ENCODE measurements at regions not wholly inside any gene's neighbourhood (a gene's known extent, or its start where the extent isn't known, plus 50 kb on each side); places are given as distances from the start of the nearest gene placed in this dataset.

DNA sequence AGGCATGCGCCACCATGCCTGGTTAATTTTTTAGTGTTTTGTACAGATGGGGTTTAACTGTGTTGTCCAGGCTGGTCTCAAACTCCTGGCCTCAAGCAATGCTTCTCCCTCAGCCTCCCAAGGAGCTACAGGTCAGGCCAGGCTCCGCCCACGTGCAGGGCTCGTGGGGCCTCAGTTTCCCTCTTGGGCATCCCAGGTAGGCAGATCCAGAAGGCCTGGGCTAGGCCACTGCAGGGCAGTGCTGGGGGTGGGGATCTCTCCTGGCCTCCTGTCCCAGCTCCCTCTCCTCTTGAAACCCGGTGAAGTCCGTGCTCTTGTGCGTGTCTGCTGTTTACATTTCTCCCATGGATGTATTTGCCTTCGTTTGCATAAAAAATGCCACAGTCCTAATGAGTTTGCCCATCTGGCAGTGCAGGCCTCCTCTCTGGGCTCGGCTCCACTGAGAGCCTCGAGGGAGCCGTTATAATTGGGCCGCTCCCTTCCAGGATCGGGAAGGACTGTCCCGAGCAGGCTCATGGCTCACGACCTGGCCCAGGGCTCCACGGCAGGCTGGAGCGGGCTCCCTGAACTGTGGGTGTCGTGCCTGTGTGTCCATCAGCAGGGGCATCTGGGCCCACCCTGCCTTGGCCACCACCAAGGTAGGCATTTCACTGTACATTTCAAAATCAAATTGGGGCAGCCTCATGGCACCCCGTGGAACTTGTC is 52.6 kb upstream of the RUFY1 start:
- no peaks in the 10 kb centered on the region for H3K36me3 ChIP-seq
- no peak overlapping the region for H3K27ac ChIP-seq
- 43 to 92% methylated on average over 2 to 6 of the region's 19 CpGs for WGBS, 2 donors
- peaks cover 0 to 39% (median 0%) of the 10 kb centered on the region in 4 donors for H3K27me3 ChIP-seq
- TF ChIP-seq, protein P1, sequence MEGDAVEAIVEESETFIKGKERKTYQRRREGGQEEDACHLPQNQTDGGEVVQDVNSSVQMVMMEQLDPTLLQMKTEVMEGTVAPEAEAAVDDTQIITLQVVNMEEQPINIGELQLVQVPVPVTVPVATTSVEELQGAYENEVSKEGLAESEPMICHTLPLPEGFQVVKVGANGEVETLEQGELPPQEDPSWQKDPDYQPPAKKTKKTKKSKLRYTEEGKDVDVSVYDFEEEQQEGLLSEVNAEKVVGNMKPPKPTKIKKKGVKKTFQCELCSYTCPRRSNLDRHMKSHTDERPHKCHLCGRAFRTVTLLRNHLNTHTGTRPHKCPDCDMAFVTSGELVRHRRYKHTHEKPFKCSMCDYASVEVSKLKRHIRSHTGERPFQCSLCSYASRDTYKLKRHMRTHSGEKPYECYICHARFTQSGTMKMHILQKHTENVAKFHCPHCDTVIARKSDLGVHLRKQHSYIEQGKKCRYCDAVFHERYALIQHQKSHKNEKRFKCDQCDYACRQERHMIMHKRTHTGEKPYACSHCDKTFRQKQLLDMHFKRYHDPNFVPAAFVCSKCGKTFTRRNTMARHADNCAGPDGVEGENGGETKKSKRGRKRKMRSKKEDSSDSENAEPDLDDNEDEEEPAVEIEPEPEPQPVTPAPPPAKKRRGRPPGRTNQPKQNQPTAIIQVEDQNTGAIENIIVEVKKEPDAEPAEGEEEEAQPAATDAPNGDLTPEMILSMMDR (IDR thresholded peaks at IDR 0.05), result no peak
- no peak for TF ChIP-seq POLR2A (IDR thresholded peaks at IDR 0.05)
- no peak for DNase-seq
- intact Hi-C loops (cut with DNase I), result no loop called here
- H3K9me3 ChIP-seq, result no peaks in the 10 kb centered on the region
- no peaks in the 10 kb centered on the region for H3K4me1 ChIP-seq
- no peak overlapping the region for H3K4me3 ChIP-seq

DNA sequence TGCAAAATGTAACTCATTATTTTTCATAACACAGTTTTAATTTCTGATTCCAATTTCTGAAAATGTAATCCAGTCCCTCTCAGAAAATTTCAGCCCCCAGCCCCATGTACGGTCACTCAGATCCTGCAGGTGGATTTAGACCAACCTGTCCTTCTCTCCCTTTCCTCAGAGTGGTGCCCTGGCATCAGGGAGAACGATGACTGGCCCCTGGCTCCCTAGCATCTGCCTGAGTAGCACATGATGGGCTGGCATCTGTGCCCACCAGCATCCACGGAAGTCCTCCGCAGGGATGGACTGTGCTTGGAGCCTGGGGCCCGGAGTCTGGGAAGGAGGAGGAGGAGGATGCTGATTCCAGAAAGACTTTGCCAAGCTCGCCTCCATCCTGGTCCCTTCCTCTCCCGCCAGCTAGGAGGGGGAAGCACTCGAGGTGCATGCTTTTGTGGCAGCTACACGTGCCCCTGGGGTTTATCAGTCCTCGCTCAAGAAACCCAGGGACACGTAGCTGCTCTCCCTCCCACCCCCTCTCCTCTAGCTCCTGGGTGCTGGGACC is 54.4 kb upstream of the RUFY1 start:
- no peak for DNase-seq
- H3K4me3 ChIP-seq, result no peak overlapping the region
- H3K27ac ChIP-seq, result no peak overlapping the region
- TF ChIP-seq POLR2A (IDR thresholded peaks at IDR 0.05), result no peak
- TF ChIP-seq, protein P1 (IDR thresholded peaks at IDR 0.05), result no peak
- intact Hi-C loops (cut with DNase I), result loop anchor here (2.0 kb wide), 1 partner anchor 329 kb away; no protein-coding TSS in a partner anchor
- no peaks in the 10 kb centered on the region for H3K4me1 ChIP-seq
- H3K27me3 ChIP-seq, result peaks cover 0 to 39% (median 0%) of the 10 kb centered on the region in 4 donors
- H3K36me3 ChIP-seq, result no peaks in the 10 kb centered on the region
- 40 to 60% methylated on average over 7 to 8 of the region's 11 CpGs for WGBS, 2 donors
- H3K9me3 ChIP-seq, result no peaks in the 10 kb centered on the region

DNA sequence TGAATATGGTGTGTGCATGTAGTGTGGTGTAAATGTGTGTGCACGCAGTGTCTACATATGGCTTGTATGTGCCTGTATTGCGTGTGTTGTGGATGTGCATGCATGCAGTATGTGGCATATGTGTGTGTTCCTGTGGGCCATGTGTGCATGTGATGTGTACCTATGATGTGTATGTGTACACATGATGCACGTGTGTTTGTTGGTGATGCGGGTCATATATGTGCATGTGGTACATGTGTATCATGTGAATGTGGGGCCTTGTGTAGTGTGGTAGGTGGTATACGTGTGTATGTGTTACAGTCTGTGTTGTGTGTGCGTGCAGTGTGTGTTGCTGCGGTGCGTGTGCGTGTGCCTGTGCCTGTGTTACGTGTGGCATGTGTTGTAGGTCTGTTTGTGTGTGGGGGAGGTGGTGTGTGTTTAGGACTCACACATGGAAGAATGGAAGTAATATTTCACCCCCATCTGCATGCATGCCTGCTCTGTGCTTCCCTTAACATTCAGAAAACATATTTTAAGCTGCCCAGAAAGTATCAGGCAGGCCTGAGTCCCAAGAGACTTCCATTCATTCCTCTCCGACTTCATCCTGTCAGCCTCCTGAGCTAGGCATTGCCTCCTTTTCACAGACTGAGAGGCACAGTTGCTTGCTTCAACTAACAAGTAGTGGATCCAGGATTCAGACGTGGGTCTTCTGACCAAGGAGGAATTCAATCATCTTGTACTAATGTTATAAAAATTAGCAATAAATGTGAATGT is 55.4 kb upstream of the RUFY1 start:
- 56 to 80% methylated on average over 12 of the region's 12 CpGs for WGBS, 2 donors

DNA sequence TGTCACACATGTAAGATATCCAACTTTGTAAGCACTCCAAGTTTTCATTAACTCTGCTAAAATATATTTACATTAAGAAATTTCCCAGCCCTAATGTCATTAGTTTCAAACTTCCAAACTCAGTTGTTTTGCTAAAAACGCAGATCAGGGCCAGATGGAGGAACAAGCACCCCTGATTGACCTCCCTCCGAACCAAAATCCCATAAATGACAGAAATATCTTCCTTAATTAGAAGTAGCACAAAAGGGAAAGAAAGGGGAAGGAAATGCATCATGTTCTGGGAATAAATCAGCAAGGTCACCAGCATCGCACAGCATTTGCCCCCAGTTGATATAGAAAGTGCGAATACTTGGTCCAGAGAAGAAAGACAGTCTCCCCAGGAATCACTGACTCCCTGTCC is 61.4 kb upstream of the RUFY1 start:
- DNase-seq, result no peak
- Histone ChIP-seq H3K9me3 (no peaks in the 10 kb centered on the region), H3K27me3 (peaks cover 0 to 15% (median 0%) of the 10 kb centered on the region in 4 donors), H3K4me1 (peaks cover 0 to 11% (median 0%) of the 10 kb centered on the region in 3 donors), H3K4me3 (no peak overlapping the region), H3K27ac (no peak overlapping the region), H3K36me3 (no peaks in the 10 kb centered on the region)
- 43 to 49% methylated on average over 4 of the region's 4 CpGs for WGBS, 2 donors
- intact Hi-C loops (cut with DNase I), result no loop called here
- no peak for TF ChIP-seq POLR2A (IDR thresholded peaks at IDR 0.05)
- TF ChIP-seq, protein P1 (IDR thresholded peaks at IDR 0.05), result no peak

More for the DNA sequence above, 55.4 kb upstream of the RUFY1 start:
- Histone ChIP-seq H3K36me3 (no peaks in the 10 kb centered on the region), H3K27ac (no peak overlapping the region), H3K9me3 (no peaks in the 10 kb centered on the region), H3K4me3 (no peak overlapping the region), H3K4me1 (no peaks in the 10 kb centered on the region), H3K27me3 (peaks cover 0 to 35% (median 0%) of the 10 kb centered on the region in 4 donors)
- intact Hi-C loops (cut with DNase I), result loop anchor here (2.0 kb wide), 1 partner anchor 328 kb away; no protein-coding TSS in a partner anchor
- TF ChIP-seq, protein P1 (IDR thresholded peaks at IDR 0.05), result no peak
- no peak for TF ChIP-seq POLR2A (IDR thresholded peaks at IDR 0.05)
- no peak for DNase-seq

DNA sequence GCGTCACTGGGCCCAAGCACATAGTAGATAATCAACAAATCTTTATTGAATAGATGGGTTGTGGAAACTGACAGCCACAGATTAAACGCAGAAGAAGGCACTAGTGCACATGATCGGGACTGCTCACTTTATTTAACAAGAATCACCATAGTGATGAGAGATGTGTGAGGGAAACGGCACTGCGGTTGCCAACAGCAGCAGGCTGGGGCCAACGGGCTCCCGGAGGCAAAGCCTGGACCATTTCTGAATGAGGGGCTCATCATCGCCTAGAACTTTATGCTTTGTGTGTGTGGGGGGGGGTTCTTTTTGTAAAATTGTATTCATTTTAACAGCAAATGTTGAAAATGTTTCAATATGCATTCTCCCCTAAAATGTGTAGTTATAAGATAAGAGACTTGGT is 61.9 kb upstream of the RUFY1 start:
- Histone ChIP-seq H3K36me3 (no peaks in the 10 kb centered on the region), H3K4me1 (peaks cover 0 to 11% (median 0%) of the 10 kb centered on the region in 3 donors), H3K27ac (no peak overlapping the region), H3K9me3 (no peaks in the 10 kb centered on the region), H3K4me3 (no peak overlapping the region), H3K27me3 (peaks cover 0 to 15% (median 0%) of the 10 kb centered on the region in 4 donors)
- WGBS, 2 donors, result 59 to 85% methylated on average over 8 of the region's 8 CpGs
- TF ChIP-seq, protein P1 (IDR thresholded peaks at IDR 0.05), result no peak
- no peak for TF ChIP-seq POLR2A (IDR thresholded peaks at IDR 0.05)
- no peak for DNase-seq
- intact Hi-C loops (cut with DNase I), result no loop called here
